ENCODE measurements at regions not wholly inside any gene's neighbourhood (a gene's known extent, or its start where the extent isn't known, plus 50 kb on each side); places are given as distances from the start of the nearest gene placed in this dataset.

GRCh38 chr10:114755537-114755936 lies 66.0 kb upstream of the FHIP2A start:
- H3K27ac ChIP-seq (replicated peaks): no peak overlapping the region
- no peak for TF ChIP-seq GABPA (IDR thresholded peaks at IDR 0.05; ENCODE audit: low read depth)
- no peak for TF ChIP-seq REST (IDR thresholded peaks at IDR 0.05; ENCODE audit: insufficient replicate concordance, low read depth)
- no peak for TF ChIP-seq CTCF (IDR thresholded peaks at IDR 0.05; ENCODE audit: insufficient read depth, low read length)
- no peak for TF ChIP-seq SPI1 (IDR thresholded peaks at IDR 0.05; ENCODE audit: borderline replicate concordance, low read depth)
- TF ChIP-seq POLR2AphosphoS5 (IDR thresholded peaks at IDR 0.05; ENCODE audit: low read depth): no peak
- no peak for DNase-seq (ENCODE audit: low read depth in 1 of 2, low spot score in 1 of 2)
- no peaks in the 10 kb centered on the region for H3K27me3 ChIP-seq (ENCODE audit: insufficient read depth, poor library complexity, severe bottlenecking)
- no peak overlapping the region for H3K4me3 ChIP-seq (replicated peaks; ENCODE audit: insufficient read depth, low read length)

- TF ChIP-seq POLR2AphosphoS5 (IDR thresholded peaks at IDR 0.05; ENCODE audit: low read depth) (no peak), SPI1 (IDR thresholded peaks at IDR 0.05; ENCODE audit: borderline replicate concordance, low read depth) (no peak)
- no peaks in the 10 kb centered on the region for H3K27me3 ChIP-seq (ENCODE audit: insufficient read depth, poor library complexity, severe bottlenecking)
- no peak overlapping the region for H3K4me3 ChIP-seq (replicated peaks; ENCODE audit: insufficient read depth, low read length)
- no peak for DNase-seq (ENCODE audit: low read depth in 1 of 2, low spot score in 1 of 2)
- no peak overlapping the region for H3K27ac ChIP-seq (replicated peaks)
These were observed 63.2 kb upstream of the FHIP2A start for GRCh38 chr10:114758331-114758730.

- TF ChIP-seq SPI1 (IDR thresholded peaks at IDR 0.05; ENCODE audit: borderline replicate concordance, low read depth) (no peak), POLR2AphosphoS5 (IDR thresholded peaks at IDR 0.05; ENCODE audit: low read depth) (no peak), GABPA (IDR thresholded peaks at IDR 0.05; ENCODE audit: low read depth) (no peak), REST (IDR thresholded peaks at IDR 0.05; ENCODE audit: insufficient replicate concordance, low read depth) (no peak), CTCF (IDR thresholded peaks at IDR 0.05; ENCODE audit: insufficient read depth, low read length) (no peak)
- Histone ChIP-seq H3K4me3 (replicated peaks; ENCODE audit: insufficient read depth, low read length) (no peak overlapping the region), H3K27me3 (ENCODE audit: insufficient read depth, poor library complexity, severe bottlenecking) (peaks cover 11% of the 10 kb centered on the region), H3K27ac (replicated peaks) (no peak overlapping the region)
- no peak for DNase-seq (ENCODE audit: low read depth in 1 of 2, low spot score in 1 of 2)
These were observed 60.1 kb upstream of the FHIP2A start for GRCh38 chr10:114761205-114762193.

- TF ChIP-seq SPI1 (IDR thresholded peaks at IDR 0.05; ENCODE audit: borderline replicate concordance, low read depth): no peak
- TF ChIP-seq CTCF (IDR thresholded peaks at IDR 0.05; ENCODE audit: insufficient read depth, low read length): no peak
- TF ChIP-seq POLR2AphosphoS5 (IDR thresholded peaks at IDR 0.05; ENCODE audit: low read depth): no peak
- TF ChIP-seq REST (IDR thresholded peaks at IDR 0.05; ENCODE audit: insufficient replicate concordance, low read depth): no peak
- TF ChIP-seq GABPA (IDR thresholded peaks at IDR 0.05; ENCODE audit: low read depth): no peak
- no peak for DNase-seq (ENCODE audit: low read depth in 1 of 2, low spot score in 1 of 2)
- peaks cover 24% of the 10 kb centered on the region for H3K27me3 ChIP-seq (ENCODE audit: insufficient read depth, poor library complexity, severe bottlenecking)
- H3K4me3 ChIP-seq (replicated peaks; ENCODE audit: insufficient read depth, low read length): no peak overlapping the region
- no peak overlapping the region for H3K27ac ChIP-seq (replicated peaks)
These were observed 58.8 kb upstream of the FHIP2A start for GRCh38 chr10:114762811-114763210.
